Activated effector memory CD4-positive, alpha-beta T cell treated with anti-CD3 and anti-CD28 coated beads, Interleukin-2, amount 50 U/mL, for 16 hours (primary cell): ENCODE measurements at regions not wholly inside any gene's neighbourhood (a gene's known extent, or its start where the extent isn't known, plus 50 kb on each side); places are given as distances from the start of the nearest gene placed in this dataset.
"Not testable (repeated sequence)": the region's sequence is repeated elsewhere in the genome, so short reads cannot be mapped to it uniquely, and the experiment has no call there.

Experiments
- DNase-seq: peaks from one replicate; pipeline ENCODE4 v3.0.0-alpha.2; 2020

- DNase-seq, result no peak
Measured at GRCh38 chr20:47906348-47906660, 121.0 kb upstream of the SULF2 start.

- no peak for DNase-seq
Measured at GRCh38 chr20:47905628-47906347, 120.5 kb upstream of the SULF2 start.

- DNase-seq, result not testable (repeated sequence)
Measured at GRCh38 chr20:47903009-47903408, 117.7 kb upstream of the SULF2 start.

GRCh38 chr20:47899313-47899712 is 114.0 kb upstream of the SULF2 start:
- DNase-seq, result not testable (repeated sequence)

- DNase-seq, result no peak
Measured at GRCh38 chr20:47897461-47897860, 112.2 kb upstream of the SULF2 start.

- DNase-seq, result not testable (repeated sequence)
Measured at GRCh38 chr20:47892681-47893080, 107.4 kb upstream of the SULF2 start.

GRCh38 chr20:47890708-47891107 is 105.4 kb upstream of the SULF2 start:
- DNase-seq, result not testable (repeated sequence)

GRCh38 chr20:47889751-47890150 is 104.5 kb upstream of the SULF2 start:
- not testable (repeated sequence) for DNase-seq

- peak; percentile 41 for DNase-seq
Measured at GRCh38 chr20:47888351-47888750, 103.1 kb upstream of the SULF2 start.

- DNase-seq, result peak; percentile 49
Measured at GRCh38 chr20:47887477-47888080, 102.3 kb upstream of the SULF2 start.

GRCh38 chr20:47887064-47887463 is 101.8 kb upstream of the SULF2 start:
- DNase-seq, result peak; percentile 31

GRCh38 chr20:47886454-47887041 is 101.3 kb upstream of the SULF2 start:
- peak; percentile 49 for DNase-seq

- peak; percentile 13 for DNase-seq
Measured at GRCh38 chr20:47885909-47886453, 100.7 kb upstream of the SULF2 start.

GRCh38 chr20:47883940-47884339 is 98.7 kb upstream of the SULF2 start:
- DNase-seq, result not testable (repeated sequence)

GRCh38 chr20:47883186-47883585 is 97.9 kb upstream of the SULF2 start:
- DNase-seq, result no peak

- DNase-seq, result no peak
Measured at GRCh38 chr20:47879771-47880170, 94.5 kb upstream of the SULF2 start.

- DNase-seq, result no peak
Measured at GRCh38 chr20:47878601-47879027, 93.3 kb upstream of the SULF2 start.

GRCh38 chr20:47876311-47877088 is 91.2 kb upstream of the SULF2 start:
- no peak for DNase-seq

GRCh38 chr20:47875297-47876025 is 90.2 kb upstream of the SULF2 start:
- DNase-seq, result no peak

GRCh38 chr20:47872341-47872740 is 87.1 kb upstream of the SULF2 start:
- no peak for DNase-seq

GRCh38 chr20:47870475-47870874 is 85.2 kb upstream of the SULF2 start:
- DNase-seq, result no peak

- no peak for DNase-seq
Measured at GRCh38 chr20:47868744-47869143, 83.5 kb upstream of the SULF2 start.

GRCh38 chr20:47868236-47868635 is 83.0 kb upstream of the SULF2 start:
- DNase-seq, result no peak
